Tibial nerve (tissue), 4 donors: ENCODE measurements at regions not wholly inside any gene's neighbourhood (a gene's known extent, or its start where the extent isn't known, plus 50 kb on each side); places are given as distances from the start of the nearest gene placed in this dataset.

ENCODE experiments used
- DNase-seq, 2 donors: peaks; one replicate each; pipeline ENCODE4 v3.0.0-alpha.2; 2019; ENCODE audit warnings: low spot score in 2 of 2
- H3K27ac ChIP-seq, 4 donors: fragments of 200-600 bp; sonication (generic) in 3 of 4; one replicate each; pipeline ENCODE4 v1.5.1; 2017 to 2019; ENCODE audit warnings: mild to moderate bottlenecking in 1 of 4
- H3K27me3 ChIP-seq, 2 donors: fragments of 200-600 bp; sonication (generic) in 1 of 2; one replicate each; pipeline versions ENCODE4 v1.5.1 to v1.6.0; 2017 to 2019
- H3K36me3 ChIP-seq, 3 donors: fragments of 200-600 bp; sonication (generic); one replicate each; pipeline ENCODE4 v1.5.1; 2018 to 2019
- H3K4me1 ChIP-seq, 4 donors: fragments of 200-600 bp; sonication (generic) in 3 of 4; one replicate each; pipeline ENCODE4 v1.5.1; 2017 to 2019
- H3K4me3 ChIP-seq, 4 donors: fragments of 200-600 bp; sonication (generic) in 3 of 4; one replicate each; pipeline ENCODE4 v1.5.1; 2017 to 2019; ENCODE audit warnings: mild to moderate bottlenecking in 1 of 4, moderate library complexity in 1 of 4
- H3K9me3 ChIP-seq, 4 donors: fragments of 200-600 bp; sonication (generic) in 3 of 4; one replicate each; pipeline ENCODE4 v1.5.1; 2017 to 2019
- CTCF ChIP-seq, 5 experiments: fragments of 200-600 bp in 3 of 5; fragments of 450-650 bp in 2 of 5; sonication (generic) in 3 of 5; IDR thresholded peaks; one replicate each; pipeline ENCODE4 v1.5.1; 2016 to 2019; ENCODE audit warnings: antibody characterized with exemption in 5 of 5, mild to moderate bottlenecking in 3 of 5, moderate library complexity in 2 of 5
- EP300 ChIP-seq, 2 donors: sonication (generic); formaldehyde crosslinking; IDR thresholded peaks; one replicate each; pipeline ENCODE4 v1.6.1; 2017; ENCODE audit warnings: antibody characterized with exemption in 2 of 2, mild to moderate bottlenecking in 1 of 2
- POLR2A ChIP-seq, 2 donors: fragments of 450-650 bp; IDR thresholded peaks; one replicate each; pipeline ENCODE4 v1.6.1; 2017; ENCODE audit warnings: antibody characterized with exemption in 2 of 2, mild to moderate bottlenecking in 2 of 2, moderate library complexity in 2 of 2
- WGBS, 2 donors: methylation state at CpG; one replicate each; pipeline ENCODE4 v1.1.5; 2018; 5-methylcytosine and 5-hydroxymethylcytosine counted together

- H3K4me3 ChIP-seq: no peak overlapping the region
- no peak for DNase-seq
- H3K36me3 ChIP-seq: no peaks in the 10 kb centered on the region
- TF ChIP-seq EP300 (IDR thresholded peaks at IDR 0.05) (no peak), CTCF (IDR thresholded peaks at IDR 0.05) (no peak), POLR2A (IDR thresholded peaks at IDR 0.05) (no peak)
- H3K27ac ChIP-seq: no peak overlapping the region
- no peaks in the 10 kb centered on the region for H3K9me3 ChIP-seq
- no peaks in the 10 kb centered on the region for H3K4me1 ChIP-seq
- H3K27me3 ChIP-seq: no peaks in the 10 kb centered on the region
- WGBS, 2 donors: 80 to 92% methylated on average over 1 of the region's 1 CpG
Observed at GRCh38 chr16:26705346-26705745, 361.4 kb upstream of the C16orf82 start.

DNA sequence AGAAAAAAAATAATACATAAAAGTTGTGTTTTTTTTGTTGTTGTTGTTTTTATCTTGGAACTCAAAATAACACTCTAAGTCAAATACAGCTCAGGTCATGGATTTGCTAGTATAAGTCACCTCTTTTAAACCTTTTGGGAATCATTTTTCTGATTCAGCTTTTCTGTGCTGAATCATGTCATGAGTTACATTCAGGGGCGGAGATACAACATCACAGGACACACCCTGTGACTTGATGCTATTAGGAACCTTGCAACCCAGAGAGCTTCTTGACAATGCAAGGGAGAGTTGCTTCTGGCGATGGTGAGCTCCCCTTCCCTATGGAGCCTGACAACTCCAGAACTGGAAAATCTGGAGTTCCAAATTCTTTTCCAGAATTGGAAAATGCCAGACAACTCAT, 358.3 kb upstream of the C16orf82 start:
- Histone ChIP-seq H3K4me1 (no peaks in the 10 kb centered on the region), H3K27ac (no peak overlapping the region), H3K36me3 (no peaks in the 10 kb centered on the region), H3K27me3 (no peaks in the 10 kb centered on the region), H3K9me3 (no peaks in the 10 kb centered on the region), H3K4me3 (no peak overlapping the region)
- no peak for DNase-seq
- no peak for TF ChIP-seq EP300 (IDR thresholded peaks at IDR 0.05)
- no peak for TF ChIP-seq POLR2A (IDR thresholded peaks at IDR 0.05)
- TF ChIP-seq CTCF (IDR thresholded peaks at IDR 0.05): no peak
- WGBS, 2 donors: 89 to 93% methylated on average over 2 of the region's 2 CpGs

DNA sequence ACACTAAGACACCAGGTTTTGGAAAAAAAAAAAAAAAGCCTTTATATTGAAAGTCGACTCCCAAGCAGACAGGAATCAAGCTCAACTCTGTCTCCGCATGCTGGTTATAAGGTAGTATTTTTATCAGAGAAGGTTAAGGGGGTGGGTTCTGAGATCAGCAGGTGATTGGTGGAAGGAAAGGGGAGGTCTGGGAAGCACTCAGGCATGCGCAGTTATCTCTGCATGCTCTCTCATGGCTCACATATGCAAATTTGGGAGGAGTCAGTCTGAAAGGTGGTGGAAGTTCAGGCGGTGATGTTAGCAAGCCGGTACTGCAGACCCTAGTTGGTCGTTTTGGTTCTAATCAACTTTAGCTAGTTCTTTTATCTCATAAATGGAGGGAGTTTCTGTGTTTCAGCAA, 357.6 kb upstream of the C16orf82 start:
- Histone ChIP-seq H3K27me3 (no peaks in the 10 kb centered on the region), H3K4me3 (no peak overlapping the region), H3K4me1 (no peaks in the 10 kb centered on the region), H3K36me3 (no peaks in the 10 kb centered on the region), H3K27ac (no peak overlapping the region), H3K9me3 (no peaks in the 10 kb centered on the region)
- TF ChIP-seq CTCF (IDR thresholded peaks at IDR 0.05): no peak
- DNase-seq: no peak
- 81 to 83% methylated on average over 6 of the region's 6 CpGs for WGBS, 2 donors

- H3K4me1 ChIP-seq: no peaks in the 10 kb centered on the region
- H3K4me3 ChIP-seq: no peak overlapping the region
- H3K27ac ChIP-seq: no peak overlapping the region
- no peaks in the 10 kb centered on the region for H3K27me3 ChIP-seq
- TF ChIP-seq EP300 (IDR thresholded peaks at IDR 0.05) (no peak), POLR2A (IDR thresholded peaks at IDR 0.05) (no peak), CTCF (IDR thresholded peaks at IDR 0.05) (no peak)
- H3K36me3 ChIP-seq: no peaks in the 10 kb centered on the region
- no peaks in the 10 kb centered on the region for H3K9me3 ChIP-seq
- 75 to 82% methylated on average over 2 of the region's 2 CpGs for WGBS, 2 donors
- no peak for DNase-seq
Observed at GRCh38 chr16:26709754-26710153, 357.0 kb upstream of the C16orf82 start.

- Histone ChIP-seq H3K27ac (no peak overlapping the region), H3K27me3 (no peaks in the 10 kb centered on the region), H3K9me3 (no peaks in the 10 kb centered on the region), H3K36me3 (no peaks in the 10 kb centered on the region), H3K4me3 (no peak overlapping the region), H3K4me1 (no peaks in the 10 kb centered on the region)
- no peak for DNase-seq
- WGBS, 2 donors: 8 to 22% methylated on average over 4 of the region's 4 CpGs
- no peak for TF ChIP-seq EP300 (IDR thresholded peaks at IDR 0.05)
- no peak for TF ChIP-seq CTCF (IDR thresholded peaks at IDR 0.05)
- no peak for TF ChIP-seq POLR2A (IDR thresholded peaks at IDR 0.05)
Observed at GRCh38 chr16:26710450-26710849, 356.3 kb upstream of the C16orf82 start.
